ENCODE measurements at regions not wholly inside any gene's neighbourhood (a gene's known extent, or its start where the extent isn't known, plus 50 kb on each side); places are given as distances from the start of the nearest gene placed in this dataset.

- Histone ChIP-seq H3K9me3 (replicated peaks in 1 of 2; ENCODE audit: control insufficient read depth in 1 of 2, insufficient read depth in 1 of 2, low read length in 2 of 2) (peaks cover 0 to 8% of the 10 kb centered on the region in 2 donors), H2AFZ (ENCODE audit: insufficient read depth, low read depth, low read length, poor library complexity, severe bottlenecking) (no peak overlapping the region), H3K79me2 (ENCODE audit: insufficient read depth, low read length) (no peaks in the 10 kb centered on the region), H3K9ac (ENCODE audit: insufficient read depth, low read length, poor library complexity, severe bottlenecking) (no peak overlapping the region), H3K4me1 (ENCODE audit: control insufficient read depth in 1 of 2, insufficient read depth in 2 of 2, low read length in 2 of 2) (no peaks in the 10 kb centered on the region), H3K27ac (ENCODE audit: low read depth in 1 of 2, low read length in 2 of 2) (no peak overlapping the region), H3K27me3 (ENCODE audit: control insufficient read depth in 2 of 2, insufficient read depth in 2 of 2, low read length in 2 of 2) (no peaks in the 10 kb centered on the region), H3K36me3 (replicated peaks in 1 of 2; ENCODE audit: control insufficient read depth in 1 of 2, insufficient read depth in 2 of 2, low read length in 2 of 2) (no peaks in the 10 kb centered on the region), H4K20me1 (ENCODE audit: insufficient read depth, low read length) (no peaks in the 10 kb centered on the region), H3K4me2 (replicated peaks; ENCODE audit: extremely low read depth, low read length, poor library complexity, severe bottlenecking) (no peak overlapping the region), H3K4me3 (replicated peaks in 1 of 3; ENCODE audit: low read depth in 2 of 3, low read length in 3 of 3) (no peak overlapping the region)
- no peaks in the 10 kb centered on the region for H3K36me3 Mint-ChIP-seq
- intact Hi-C loops (cut with micrococcal nuclease): no loop called here
- no peak for DNase-seq
- peaks cover 0 to 9% (median 2%) of the 10 kb centered on the region in 7 donors for H3K9me3 Mint-ChIP-seq
- no peaks in the 10 kb centered on the region for H3K27me3 Mint-ChIP-seq (ENCODE audit: low read depth in 3 of 3)
- H3K4me1 Mint-ChIP-seq: no peaks in the 10 kb centered on the region
- H3K4me3 Mint-ChIP-seq: no peak overlapping the region
- no peak overlapping the region for H3K27ac Mint-ChIP-seq
- TF ChIP-seq CTCF (IDR thresholded peaks at IDR 0.05): no peak
- WGBS (ENCODE audit: insufficient coverage): no CpG with 5 or more reads among the region's 2 CpGs
These were observed 85.9 kb downstream of the SLITRK1 start for GRCh38 chr13:83796364-83796763.

- H3K4me2 ChIP-seq (replicated peaks; ENCODE audit: extremely low read depth, low read length, poor library complexity, severe bottlenecking): no peak overlapping the region
- H4K20me1 ChIP-seq (ENCODE audit: insufficient read depth, low read length): no peaks in the 10 kb centered on the region
- peaks cover 0 to 9% of the 10 kb centered on the region in 2 donors for H3K9me3 ChIP-seq (replicated peaks in 1 of 2; ENCODE audit: control insufficient read depth in 1 of 2, insufficient read depth in 1 of 2, low read length in 2 of 2)
- H3K27me3 Mint-ChIP-seq (ENCODE audit: low read depth in 3 of 3): no peaks in the 10 kb centered on the region
- no peak overlapping the region for H3K27ac ChIP-seq (ENCODE audit: low read depth in 1 of 2, low read length in 2 of 2)
- intact Hi-C loops (cut with micrococcal nuclease): no loop called here
- H3K4me1 ChIP-seq (ENCODE audit: control insufficient read depth in 1 of 2, insufficient read depth in 2 of 2, low read length in 2 of 2): no peaks in the 10 kb centered on the region
- peaks cover 0 to 8% (median 3%) of the 10 kb centered on the region in 7 donors for H3K9me3 Mint-ChIP-seq
- no peaks in the 10 kb centered on the region for H3K4me1 Mint-ChIP-seq
- H2AFZ ChIP-seq (ENCODE audit: insufficient read depth, low read depth, low read length, poor library complexity, severe bottlenecking): no peak overlapping the region
- no peak overlapping the region for H3K27ac Mint-ChIP-seq
- no peak for TF ChIP-seq CTCF (IDR thresholded peaks at IDR 0.05)
- H3K36me3 Mint-ChIP-seq: no peaks in the 10 kb centered on the region
- no CpG with 5 or more reads among the region's 2 CpGs for WGBS (ENCODE audit: insufficient coverage)
- no peak overlapping the region for H3K9ac ChIP-seq (ENCODE audit: insufficient read depth, low read length, poor library complexity, severe bottlenecking)
- H3K4me3 ChIP-seq (replicated peaks in 1 of 3; ENCODE audit: low read depth in 2 of 3, low read length in 3 of 3): no peak overlapping the region
- no peaks in the 10 kb centered on the region for H3K27me3 ChIP-seq (ENCODE audit: control insufficient read depth in 2 of 2, insufficient read depth in 2 of 2, low read length in 2 of 2)
- H3K4me3 Mint-ChIP-seq: no peak overlapping the region
- H3K36me3 ChIP-seq (replicated peaks in 1 of 2; ENCODE audit: control insufficient read depth in 1 of 2, insufficient read depth in 2 of 2, low read length in 2 of 2): no peaks in the 10 kb centered on the region
- no peaks in the 10 kb centered on the region for H3K79me2 ChIP-seq (ENCODE audit: insufficient read depth, low read length)
- no peak for DNase-seq
These were observed 87.7 kb downstream of the SLITRK1 start for GRCh38 chr13:83794583-83794982.

Measured in CD14-positive monocyte (primary cell).